ENCODE measurements at regions not wholly inside any gene's neighbourhood (a gene's known extent, or its start where the extent isn't known, plus 50 kb on each side); places are given as distances from the start of the nearest gene placed in this dataset.

DNA sequence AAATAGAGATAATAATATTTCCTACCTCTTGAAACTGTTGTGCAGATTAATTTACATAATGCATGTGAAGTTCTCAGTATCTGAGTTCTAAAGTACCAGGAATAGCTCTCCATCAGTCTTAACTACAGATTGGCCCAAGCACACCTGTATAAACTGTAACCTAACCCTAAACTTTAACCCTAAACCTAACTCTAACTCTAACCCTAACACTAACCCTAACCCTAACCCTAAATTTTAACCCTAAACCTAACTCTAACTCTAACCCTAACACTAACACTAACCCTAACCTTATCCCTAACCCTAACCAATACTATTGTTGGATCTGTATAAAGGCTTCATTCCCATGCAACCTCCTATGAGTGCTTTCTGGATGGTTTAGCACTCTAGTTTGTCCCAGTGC is 1445.9 kb upstream of the TENM4 start:
- no peak for DNase-seq

DNA sequence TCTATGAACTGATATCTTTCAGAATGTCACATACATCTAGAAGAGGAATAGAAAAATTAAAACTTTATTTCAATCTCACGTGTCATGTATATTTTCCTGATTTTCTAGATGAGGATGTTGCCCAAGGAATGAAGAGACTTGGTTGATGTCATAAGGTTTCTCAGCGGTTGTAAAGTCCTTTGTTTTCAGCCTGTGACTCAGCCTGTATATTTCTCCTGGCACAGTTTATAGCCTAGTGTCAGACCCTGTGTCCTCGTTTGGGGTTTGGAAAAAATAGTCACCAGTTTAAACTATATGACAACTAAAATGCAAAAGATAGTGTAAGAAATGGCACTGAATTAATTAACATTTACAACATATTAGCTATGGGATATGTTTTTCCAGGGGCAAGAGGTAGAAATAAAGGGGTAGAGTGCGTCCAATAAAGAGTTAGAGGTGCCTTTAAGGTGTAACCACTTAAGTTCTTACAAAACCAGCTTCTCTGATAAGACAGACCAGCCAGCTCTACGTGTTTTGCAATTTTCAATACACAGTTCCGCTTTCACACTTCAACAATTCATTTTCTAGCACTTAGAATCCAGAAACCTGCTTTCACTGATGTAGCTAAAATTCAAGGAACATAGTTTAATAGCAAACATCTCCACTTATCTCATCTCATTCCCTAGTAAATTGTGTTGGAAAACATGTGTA is 1432.6 kb upstream of the TENM4 start:
- DNase-seq, result no peak

GRCh38 chr11:80872116-80872728 is 1431.4 kb upstream of the TENM4 start:
- no peak for DNase-seq

- no peak for DNase-seq
These were observed 1428.0 kb upstream of the TENM4 start for GRCh38 chr11:80868831-80869230.

DNA sequence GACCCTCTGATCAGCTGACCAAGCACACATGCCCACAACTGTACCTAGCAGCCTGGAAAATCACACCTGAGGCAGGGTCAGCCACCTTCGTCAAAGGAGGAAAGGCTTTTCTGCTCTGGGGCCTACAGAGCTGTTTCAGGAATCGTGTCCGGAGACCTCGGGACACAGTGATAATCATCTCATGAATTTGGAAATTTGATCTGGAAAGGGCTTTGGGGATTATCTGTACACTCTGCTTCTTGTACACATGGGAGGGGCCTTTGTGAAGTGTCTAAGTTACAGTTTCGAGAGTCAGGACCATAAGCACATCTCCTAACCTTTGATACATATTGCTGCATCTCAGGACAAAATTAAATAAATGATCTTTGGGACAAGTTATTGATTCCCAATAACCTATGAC is 1421.2 kb upstream of the TENM4 start:
- no peak for DNase-seq

- DNase-seq, result no peak
These were observed 1420.4 kb upstream of the TENM4 start for GRCh38 chr11:80861193-80861592.

GRCh38 chr11:80860632-80861031 is 1419.8 kb upstream of the TENM4 start:
- DNase-seq, result no peak

DNA sequence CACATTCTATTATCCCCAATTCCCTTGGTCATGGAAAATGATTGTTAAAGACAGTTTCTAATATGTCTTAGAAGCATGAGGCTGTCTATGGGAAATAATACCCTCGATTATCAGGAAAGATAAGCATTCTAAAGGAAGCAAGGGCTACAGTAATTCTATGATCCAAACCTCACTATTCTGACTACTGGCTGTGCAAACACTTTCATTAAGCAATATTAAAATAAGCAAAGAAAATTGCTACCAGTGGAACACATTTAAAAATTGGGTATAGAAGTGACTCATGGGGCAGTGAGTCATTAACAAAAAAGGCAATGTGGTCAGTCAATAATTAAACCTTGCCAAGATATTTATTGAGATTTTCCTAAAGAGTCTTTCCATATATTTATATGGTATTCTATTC is 1415.2 kb upstream of the TENM4 start:
- no peak for DNase-seq

- no peak for DNase-seq
These were observed 1414.6 kb upstream of the TENM4 start for GRCh38 chr11:80855426-80855825.

DNA sequence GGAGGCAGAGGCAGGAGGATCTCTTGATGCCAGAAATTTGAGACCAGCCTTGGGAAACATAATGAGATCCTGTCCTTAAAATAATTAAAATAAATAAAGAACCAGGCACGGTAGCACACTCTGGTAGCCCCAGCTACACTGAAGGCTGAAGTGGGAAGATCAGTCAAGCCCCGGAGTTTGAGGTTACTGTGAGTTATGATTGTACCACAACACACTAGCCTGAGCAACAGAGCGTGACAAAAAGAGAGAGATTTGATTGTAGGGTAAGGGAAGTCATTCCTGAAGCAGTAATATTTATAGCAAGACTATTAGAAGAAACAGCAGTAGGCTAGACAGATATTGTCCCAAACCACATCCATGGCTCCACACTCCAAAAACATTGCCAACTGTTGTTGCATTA is 1408.4 kb upstream of the TENM4 start:
- no peak for DNase-seq

DNA sequence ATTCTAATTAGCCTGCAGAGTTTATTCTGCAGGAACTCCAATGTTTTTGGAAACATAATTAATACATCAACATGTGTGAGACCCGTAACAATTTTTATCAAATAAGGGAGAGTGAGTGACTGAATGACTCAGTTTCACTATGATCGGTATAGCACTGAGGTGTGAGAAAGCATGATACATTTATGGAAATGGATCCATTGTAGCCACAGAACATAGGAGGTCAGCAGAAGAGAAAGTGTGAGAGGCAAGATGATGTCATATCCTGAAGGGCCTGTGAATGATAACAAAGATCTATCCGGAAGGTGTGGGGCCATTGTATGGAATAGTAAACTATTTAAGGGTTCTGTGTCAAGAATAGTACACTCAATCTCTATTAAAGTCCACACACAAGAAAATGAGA is 1406.1 kb upstream of the TENM4 start:
- DNase-seq, result no peak

- DNase-seq, result no peak
These were observed 1405.6 kb upstream of the TENM4 start for GRCh38 chr11:80846442-80846841.

DNA sequence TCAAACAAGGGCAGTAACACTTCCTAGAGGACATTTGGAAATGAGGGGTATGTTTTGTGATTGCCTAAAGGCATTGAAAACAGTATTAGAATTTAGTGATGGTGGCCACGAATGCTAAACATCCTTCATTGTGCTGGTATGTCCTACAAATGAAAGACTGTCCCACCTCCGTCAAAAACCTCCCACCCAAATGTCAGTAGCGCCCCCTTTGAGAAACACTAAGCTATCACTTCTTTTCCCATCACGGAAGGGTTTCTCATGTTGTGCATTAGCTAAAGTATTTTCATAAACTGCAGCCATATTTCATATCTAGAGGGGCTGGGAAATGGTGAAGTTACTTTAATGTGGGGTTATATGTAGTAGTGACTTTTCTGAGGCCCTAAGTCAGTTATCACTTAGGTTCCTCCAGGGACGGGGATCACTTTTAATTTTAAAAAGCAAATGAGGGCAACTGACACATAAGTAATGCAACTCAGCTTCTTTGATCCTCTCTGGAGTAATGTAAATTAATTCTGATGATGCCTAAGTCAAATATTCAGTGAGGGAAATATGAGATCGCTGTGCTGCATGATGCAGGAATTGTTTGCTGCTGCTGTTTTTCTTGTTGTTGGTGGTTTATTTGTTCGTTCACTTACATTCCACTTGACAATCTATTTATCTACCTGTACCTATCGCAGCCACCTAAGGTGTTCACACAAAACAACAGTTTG is 1403.4 kb upstream of the TENM4 start:
- DNase-seq, result no peak

GRCh38 chr11:80843266-80843974 is 1402.6 kb upstream of the TENM4 start:
- DNase-seq, result no peak

DNA sequence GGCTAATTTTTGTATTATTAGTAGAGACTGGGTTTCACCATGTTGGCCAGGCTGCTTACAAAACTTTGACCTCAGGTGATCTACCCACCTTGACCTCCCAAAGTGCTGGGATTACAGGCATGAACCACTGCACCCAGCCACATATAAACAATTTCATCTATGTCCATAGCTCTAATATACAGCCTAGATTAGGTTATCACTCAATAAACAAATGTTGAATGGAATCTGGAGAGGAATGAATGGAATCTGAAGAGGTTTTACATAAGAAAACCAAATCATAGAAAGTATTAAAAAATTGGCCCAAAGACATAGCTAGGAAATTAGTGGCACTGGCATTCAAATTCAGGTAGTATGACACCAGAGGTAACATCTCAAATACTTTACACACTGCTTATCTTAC is 1401.4 kb upstream of the TENM4 start:
- no peak for DNase-seq

- no peak for DNase-seq
These were observed 1400.8 kb upstream of the TENM4 start for GRCh38 chr11:80841675-80842074.

GRCh38 chr11:80838153-80838552 is 1397.3 kb upstream of the TENM4 start:
- DNase-seq, result no peak

- no peak for DNase-seq
These were observed 1396.2 kb upstream of the TENM4 start for GRCh38 chr11:80837051-80837450.

GRCh38 chr11:80831374-80831773 is 1390.5 kb upstream of the TENM4 start:
- DNase-seq, result no peak

DNA sequence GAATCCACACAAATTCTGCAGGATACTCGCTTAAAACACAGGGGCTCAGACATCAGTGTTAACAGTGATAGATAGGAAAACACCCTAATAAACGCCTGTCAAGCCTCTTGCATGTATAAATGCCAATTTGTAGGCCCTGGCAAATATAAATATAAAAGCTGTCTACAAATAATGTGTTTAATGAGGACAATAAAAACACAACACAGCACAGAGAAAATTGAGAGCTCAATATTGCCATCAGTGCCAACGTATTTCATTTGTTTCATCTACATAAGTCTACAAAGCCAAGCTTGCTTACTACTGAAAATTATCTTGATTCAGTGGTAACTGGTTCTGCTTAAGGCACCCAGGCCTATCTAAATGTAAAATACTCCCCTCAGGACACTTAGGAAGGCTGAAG is 1387.0 kb upstream of the TENM4 start:
- DNase-seq, result no peak

DNA sequence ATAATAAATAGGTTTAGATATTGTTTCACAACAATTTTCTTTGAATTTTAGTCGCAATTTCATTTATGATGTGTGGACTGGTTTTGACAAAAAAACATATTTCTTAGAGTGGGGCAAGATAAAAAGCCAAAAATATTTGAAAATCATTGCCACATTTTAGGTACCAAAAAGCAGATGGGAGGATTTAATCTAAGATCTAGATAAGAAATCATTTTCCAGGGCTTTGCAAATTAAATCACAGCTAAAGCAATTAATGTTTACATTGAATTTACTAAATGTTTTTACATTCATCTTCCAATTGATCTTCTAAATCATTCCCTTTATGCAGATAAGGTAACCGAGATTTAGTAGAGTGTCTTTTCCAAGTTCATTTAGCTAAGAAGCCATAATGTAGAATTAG is 1386.0 kb upstream of the TENM4 start:
- DNase-seq, result no peak

DNA sequence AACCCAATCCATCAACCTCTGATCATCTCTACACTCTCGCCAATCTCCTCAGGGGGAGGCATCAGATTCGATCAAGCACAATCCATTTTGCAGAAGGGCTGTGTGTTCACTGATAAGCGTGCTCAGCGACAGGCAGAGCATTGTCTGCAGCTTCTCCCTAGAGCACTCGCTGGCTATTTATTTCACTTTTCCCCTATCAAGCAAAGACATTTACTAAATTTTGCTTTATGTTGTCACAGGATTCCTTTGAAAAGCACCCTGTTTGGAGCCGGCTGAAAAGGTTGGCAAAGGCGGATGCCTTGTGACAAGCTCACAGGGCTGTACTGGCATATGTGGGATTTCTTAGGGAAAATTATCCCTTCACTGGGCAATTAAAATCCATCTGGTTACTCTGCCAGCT is 1381.5 kb upstream of the TENM4 start:
- DNase-seq, result no peak

- no peak for DNase-seq
These were observed 1378.4 kb upstream of the TENM4 start for GRCh38 chr11:80819271-80819670.

DNA sequence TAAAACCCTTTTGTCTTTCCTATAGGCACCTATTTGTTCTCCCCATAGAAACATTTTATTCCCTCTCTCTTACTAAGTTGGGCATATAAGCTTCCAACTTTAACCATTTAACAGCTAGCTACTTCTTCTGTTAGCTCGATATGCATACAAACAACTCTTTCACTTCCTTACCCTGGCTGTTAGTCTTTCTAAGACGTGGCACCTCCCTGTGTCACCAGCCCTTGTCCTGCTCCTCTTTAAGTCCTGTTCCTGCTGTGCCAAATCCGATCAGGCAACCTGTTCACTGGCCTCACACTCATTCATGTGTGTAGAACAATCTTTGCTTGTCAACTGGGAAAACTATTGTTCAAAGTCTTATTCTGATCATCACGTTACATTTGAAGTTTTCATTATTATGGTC is 1376.1 kb upstream of the TENM4 start:
- DNase-seq, result no peak
